ENCODE measurements at regions not wholly inside any gene's neighbourhood (a gene's known extent, or its start where the extent isn't known, plus 50 kb on each side); places are given as distances from the start of the nearest gene placed in this dataset.
A peak's percentile ranks its signal among the peaks of the same experiment; 100 is the strongest.

GRCh38 chr2:103789381-103790095 lies 1027.7 kb downstream of the TMEM182 start:
- TF ChIP-seq ELF1 (IDR thresholded peaks at IDR 0.05): no peak
- TF ChIP-seq NFIC (IDR thresholded peaks at IDR 0.05; ENCODE audit: borderline replicate concordance): peak; percentile 63
- no peak for TF ChIP-seq EZH2phosphoT487 (IDR thresholded peaks at IDR 0.05; ENCODE audit: borderline replicate concordance, low read depth)
- TF ChIP-seq TAF1 (IDR thresholded peaks at IDR 0.05; ENCODE audit: borderline replicate concordance, low read depth, low read length): no peak
- TF ChIP-seq GABPA (IDR thresholded peaks at IDR 0.05; ENCODE audit: low read depth): no peak
- TF ChIP-seq REST (IDR thresholded peaks at IDR 0.05; ENCODE audit: low read depth, low read length): no peak
- peak; percentile 41 for TF ChIP-seq JUND (IDR thresholded peaks at IDR 0.05)
- H3F3A ChIP-seq (replicated peaks; ENCODE audit: insufficient read depth): peaks cover 6% of the 10 kb centered on the region

GRCh38 chr2:103792042-103792441 lies 1030.2 kb downstream of the TMEM182 start:
- Histone ChIP-seq H3K9me2 (no peaks in the 10 kb centered on the region), H3K4me3 (ENCODE audit: low read depth in 2 of 2, low read length in 1 of 2) (no peak overlapping the region), H2AFZ (ENCODE audit: low read depth) (no peak overlapping the region), H3K27ac (ENCODE audit: low read depth in 2 of 2, low read length in 1 of 2) (no peak overlapping the region), H3K79me2 (ENCODE audit: insufficient read depth) (no peaks in the 10 kb centered on the region), H3K4me1 (ENCODE audit: control insufficient read depth in 1 of 2, insufficient read depth in 2 of 2, low read depth in 1 of 2, low read length in 1 of 2) (no peaks in the 10 kb centered on the region), H3F3A (replicated peaks; ENCODE audit: insufficient read depth) (peaks cover 6% of the 10 kb centered on the region), H4K20me1 (ENCODE audit: insufficient read depth) (no peaks in the 10 kb centered on the region), H3K9ac (no peak overlapping the region), H3K9me3 (no peaks in the 10 kb centered on the region), H3K27me3 (ENCODE audit: insufficient read depth) (no peaks in the 10 kb centered on the region), H3K36me3 (replicated peaks in 1 of 2; ENCODE audit: control insufficient read depth in 1 of 2, insufficient read depth in 2 of 2, low read length in 1 of 2) (no peaks in the 10 kb centered on the region), H3K4me2 (no peak overlapping the region)
- ChIA-PET CTCF (no interaction called here), POLR2A (no interaction called here)
- no peak for DNase-seq
- 3% methylated on average over 5 of the region's 5 CpGs for WGBS (ENCODE audit: low lambda C conversion rate)
- TF ChIP-seq NFIC (IDR thresholded peaks at IDR 0.05; ENCODE audit: borderline replicate concordance) (no peak), RCOR1 (IDR thresholded peaks at IDR 0.05; ENCODE audit: low read length) (no peak), RAD21 (IDR thresholded peaks at IDR 0.05; ENCODE audit: low read length) (no peak), RFX5 (IDR thresholded peaks at IDR 0.05; ENCODE audit: low read length) (no peak), USF1 (IDR thresholded peaks at IDR 0.05; ENCODE audit: borderline replicate concordance, low read depth) (no peak), IRF3 (IDR thresholded peaks at IDR 0.05; ENCODE audit: low read depth, low read length) (no peak), TCF12 (IDR thresholded peaks at IDR 0.05) (no peak), ELF1 (IDR thresholded peaks at IDR 0.05) (no peak), TAF1 (IDR thresholded peaks at IDR 0.05; ENCODE audit: borderline replicate concordance, low read depth, low read length) (no peak), EP300 (IDR thresholded peaks at IDR 0.05; ENCODE audit: borderline replicate concordance in 1 of 2, low read depth in 1 of 2, low read length in 1 of 2) (no peak), CTCF (IDR thresholded peaks at IDR 0.05) (no peak), TEAD4 (IDR thresholded peaks at IDR 0.05; ENCODE audit: borderline replicate concordance, insufficient read depth) (no peak), USF2 (IDR thresholded peaks at IDR 0.05; ENCODE audit: borderline replicate concordance, low read depth, low read length) (no peak), JUND (IDR thresholded peaks at IDR 0.05) (no peak), GATA2 (CRISPR knock-in tag; IDR thresholded peaks at IDR 0.05) (no peak), YY1 (IDR thresholded peaks at IDR 0.05; ENCODE audit: low read depth) (no peak)

More at GRCh38 chr2:103789381-103790095, 1027.7 kb downstream of the TMEM182 start:
- 11% methylated on average over 3 of the region's 3 CpGs for WGBS (ENCODE audit: low lambda C conversion rate)
- Histone ChIP-seq H3K9ac (no peak overlapping the region), H3K4me2 (no peak overlapping the region), H3K27me3 (ENCODE audit: insufficient read depth) (no peaks in the 10 kb centered on the region), H3K9me3 (no peaks in the 10 kb centered on the region), H2AFZ (ENCODE audit: low read depth) (no peak overlapping the region), H3K4me3 (ENCODE audit: low read depth in 2 of 2, low read length in 1 of 2) (no peak overlapping the region), H4K20me1 (ENCODE audit: insufficient read depth) (no peaks in the 10 kb centered on the region), H3K4me1 (ENCODE audit: control insufficient read depth in 1 of 2, insufficient read depth in 2 of 2, low read depth in 1 of 2, low read length in 1 of 2) (no peaks in the 10 kb centered on the region), H3K9me2 (no peaks in the 10 kb centered on the region), H3K79me2 (ENCODE audit: insufficient read depth) (no peaks in the 10 kb centered on the region), H3K27ac (ENCODE audit: low read depth in 2 of 2, low read length in 1 of 2) (no peak overlapping the region), H3K36me3 (replicated peaks in 1 of 2; ENCODE audit: control insufficient read depth in 1 of 2, insufficient read depth in 2 of 2, low read length in 1 of 2) (no peaks in the 10 kb centered on the region)
- ChIA-PET POLR2A (no interaction called here), CTCF (no interaction called here)
- no peak for DNase-seq
